ENCODE measurements at regions not wholly inside any gene's neighbourhood (a gene's known extent, or its start where the extent isn't known, plus 50 kb on each side); places are given as distances from the start of the nearest gene placed in this dataset.

- Histone ChIP-seq H3K18ac (ENCODE audit: low read depth in 1 of 2, low read length in 2 of 2) (no peak overlapping the region), H4K8ac (ENCODE audit: low read length) (no peak overlapping the region), H2BK5ac (ENCODE audit: low read depth, low read length, poor library complexity, severe bottlenecking) (no peak overlapping the region), H2BK12ac (ENCODE audit: low read length in 2 of 2) (no peak overlapping the region), H4K91ac (ENCODE audit: low read length) (no peak overlapping the region), H3K4ac (ENCODE audit: low read depth in 1 of 2, low read length in 2 of 2) (no peak overlapping the region), H3K4me3 (ENCODE audit: insufficient read depth in 1 of 2, low read depth in 1 of 2, low read length in 2 of 2) (no peak overlapping the region), H3K36me3 (ENCODE audit: control insufficient read depth in 1 of 2, insufficient read depth in 2 of 2, low read depth in 1 of 2, low read length in 2 of 2) (no peaks in the 10 kb centered on the region), H3K9ac (ENCODE audit: low read length) (no peak overlapping the region), H3K4me2 (ENCODE audit: low read length, poor library complexity, severe bottlenecking) (no peak overlapping the region), H2BK120ac (ENCODE audit: low read depth, low read length) (no peak overlapping the region), H3K4me1 (ENCODE audit: control insufficient read depth, insufficient read depth, low read depth, low read length) (no peaks in the 10 kb centered on the region), H3K23ac (ENCODE audit: low read length in 2 of 2) (no peak overlapping the region), H2BK15ac (ENCODE audit: low read depth, poor library complexity, severe bottlenecking) (no peak overlapping the region), H3K27me3 (ENCODE audit: control insufficient read depth in 1 of 2, insufficient read depth in 1 of 2, low read length in 2 of 2) (no peaks in the 10 kb centered on the region), H3K27ac (ENCODE audit: low read length, poor library complexity, severe bottlenecking) (no peak overlapping the region), H3K79me1 (replicated peaks; ENCODE audit: low read length, poor library complexity, severe bottlenecking) (no peaks in the 10 kb centered on the region), H2AK5ac (ENCODE audit: low read length, severe bottlenecking) (no peak overlapping the region), H2AFZ (ENCODE audit: low read depth, low read length) (no peak overlapping the region), H3K9me3 (ENCODE audit: control insufficient read depth, low read length) (peaks cover 8% of the 10 kb centered on the region), H3K14ac (ENCODE audit: low read length in 2 of 2) (no peak overlapping the region)
- no peak for DNase-seq
- WGBS: 98% methylated on average over 1 of the region's 1 CpG
Observed at GRCh38 chr15:87680208-87680607, 576.3 kb downstream of the NTRK3 start.

- Histone ChIP-seq H3K9ac (ENCODE audit: low read length) (no peak overlapping the region), H2BK120ac (ENCODE audit: low read depth, low read length) (no peak overlapping the region), H3K9me3 (ENCODE audit: control insufficient read depth, low read length) (peaks cover 8% of the 10 kb centered on the region), H3K18ac (ENCODE audit: low read depth in 1 of 2, low read length in 2 of 2) (no peak overlapping the region), H2AK5ac (ENCODE audit: low read length, severe bottlenecking) (no peak overlapping the region), H3K23ac (ENCODE audit: low read length in 2 of 2) (no peak overlapping the region), H2BK5ac (ENCODE audit: low read depth, low read length, poor library complexity, severe bottlenecking) (no peak overlapping the region), H4K8ac (ENCODE audit: low read length) (no peak overlapping the region), H2BK15ac (ENCODE audit: low read depth, poor library complexity, severe bottlenecking) (no peak overlapping the region), H3K14ac (ENCODE audit: low read length in 2 of 2) (no peak overlapping the region), H3K4me3 (ENCODE audit: insufficient read depth in 1 of 2, low read depth in 1 of 2, low read length in 2 of 2) (no peak overlapping the region), H3K4ac (ENCODE audit: low read depth in 1 of 2, low read length in 2 of 2) (no peak overlapping the region), H3K36me3 (ENCODE audit: control insufficient read depth in 1 of 2, insufficient read depth in 2 of 2, low read depth in 1 of 2, low read length in 2 of 2) (no peaks in the 10 kb centered on the region), H3K27ac (ENCODE audit: low read length, poor library complexity, severe bottlenecking) (no peak overlapping the region), H2AFZ (ENCODE audit: low read depth, low read length) (no peak overlapping the region), H2BK12ac (ENCODE audit: low read length in 2 of 2) (no peak overlapping the region), H4K91ac (ENCODE audit: low read length) (peak overlapping the region; percentile 43), H3K4me2 (ENCODE audit: low read length, poor library complexity, severe bottlenecking) (no peak overlapping the region), H3K79me1 (replicated peaks; ENCODE audit: low read length, poor library complexity, severe bottlenecking) (no peaks in the 10 kb centered on the region), H3K27me3 (ENCODE audit: control insufficient read depth in 1 of 2, insufficient read depth in 1 of 2, low read length in 2 of 2) (no peaks in the 10 kb centered on the region), H3K4me1 (ENCODE audit: control insufficient read depth, insufficient read depth, low read depth, low read length) (no peaks in the 10 kb centered on the region)
- WGBS: 88% methylated on average over 5 of the region's 5 CpGs
- no peak for DNase-seq
Observed at GRCh38 chr15:87675271-87675670, 581.3 kb downstream of the NTRK3 start.

GRCh38 chr15:87672309-87673288 is 583.9 kb downstream of the NTRK3 start:
- Histone ChIP-seq H3K4ac (ENCODE audit: low read depth in 1 of 2, low read length in 2 of 2) (no peak overlapping the region), H2AK5ac (ENCODE audit: low read length, severe bottlenecking) (no peak overlapping the region), H3K27ac (ENCODE audit: low read length, poor library complexity, severe bottlenecking) (no peak overlapping the region), H3K36me3 (ENCODE audit: control insufficient read depth in 1 of 2, insufficient read depth in 2 of 2, low read depth in 1 of 2, low read length in 2 of 2) (no peaks in the 10 kb centered on the region), H3K4me2 (ENCODE audit: low read length, poor library complexity, severe bottlenecking) (no peak overlapping the region), H3K18ac (ENCODE audit: low read depth in 1 of 2, low read length in 2 of 2) (peak overlapping the region in 1 of 2 experiments; percentile 63), H3K27me3 (ENCODE audit: control insufficient read depth in 1 of 2, insufficient read depth in 1 of 2, low read length in 2 of 2) (no peaks in the 10 kb centered on the region), H3K79me1 (replicated peaks; ENCODE audit: low read length, poor library complexity, severe bottlenecking) (no peaks in the 10 kb centered on the region), H3K14ac (ENCODE audit: low read length in 2 of 2) (no peak overlapping the region), H3K9ac (ENCODE audit: low read length) (no peak overlapping the region), H3K4me3 (ENCODE audit: insufficient read depth in 1 of 2, low read depth in 1 of 2, low read length in 2 of 2) (no peak overlapping the region), H3K23ac (ENCODE audit: low read length in 2 of 2) (no peak overlapping the region), H2BK12ac (ENCODE audit: low read length in 2 of 2) (peak overlapping the region in 1 of 2 experiments; percentile 76), H2AFZ (ENCODE audit: low read depth, low read length) (no peak overlapping the region), H3K4me1 (ENCODE audit: control insufficient read depth, insufficient read depth, low read depth, low read length) (no peaks in the 10 kb centered on the region), H4K91ac (ENCODE audit: low read length) (peak overlapping the region; percentile 65), H2BK15ac (ENCODE audit: low read depth, poor library complexity, severe bottlenecking) (no peak overlapping the region), H3K9me3 (ENCODE audit: control insufficient read depth, low read length) (peaks cover 10% of the 10 kb centered on the region), H4K8ac (ENCODE audit: low read length) (no peak overlapping the region), H2BK5ac (ENCODE audit: low read depth, low read length, poor library complexity, severe bottlenecking) (no peak overlapping the region), H2BK120ac (ENCODE audit: low read depth, low read length) (no peak overlapping the region)
- DNase-seq: peak; percentile 50
- 61% methylated on average over 8 of the region's 8 CpGs for WGBS

- no peak overlapping the region for H3K14ac ChIP-seq (ENCODE audit: low read length in 2 of 2)
- no peak overlapping the region for H3K4me3 ChIP-seq (ENCODE audit: insufficient read depth in 1 of 2, low read depth in 1 of 2, low read length in 2 of 2)
- DNase-seq: no peak
- H3K18ac ChIP-seq (ENCODE audit: low read depth in 1 of 2, low read length in 2 of 2): no peak overlapping the region
- peak overlapping the region; percentile 1 for H4K91ac ChIP-seq (ENCODE audit: low read length)
- H2AFZ ChIP-seq (ENCODE audit: low read depth, low read length): no peak overlapping the region
- H3K27ac ChIP-seq (ENCODE audit: low read length, poor library complexity, severe bottlenecking): no peak overlapping the region
- H3K9ac ChIP-seq (ENCODE audit: low read length): no peak overlapping the region
- H3K36me3 ChIP-seq (ENCODE audit: control insufficient read depth in 1 of 2, insufficient read depth in 2 of 2, low read depth in 1 of 2, low read length in 2 of 2): no peaks in the 10 kb centered on the region
- no peak overlapping the region for H3K4me2 ChIP-seq (ENCODE audit: low read length, poor library complexity, severe bottlenecking)
- no peak overlapping the region for H2BK5ac ChIP-seq (ENCODE audit: low read depth, low read length, poor library complexity, severe bottlenecking)
- H3K4me1 ChIP-seq (ENCODE audit: control insufficient read depth, insufficient read depth, low read depth, low read length): no peaks in the 10 kb centered on the region
- H2BK12ac ChIP-seq (ENCODE audit: low read length in 2 of 2): no peak overlapping the region
- no peak overlapping the region for H2AK5ac ChIP-seq (ENCODE audit: low read length, severe bottlenecking)
- H3K23ac ChIP-seq (ENCODE audit: low read length in 2 of 2): no peak overlapping the region
- H3K4ac ChIP-seq (ENCODE audit: low read depth in 1 of 2, low read length in 2 of 2): no peak overlapping the region
- peaks cover 11% of the 10 kb centered on the region for H3K9me3 ChIP-seq (ENCODE audit: control insufficient read depth, low read length)
- no peak overlapping the region for H2BK120ac ChIP-seq (ENCODE audit: low read depth, low read length)
- H3K27me3 ChIP-seq (ENCODE audit: control insufficient read depth in 1 of 2, insufficient read depth in 1 of 2, low read length in 2 of 2): no peaks in the 10 kb centered on the region
- no peak overlapping the region for H2BK15ac ChIP-seq (ENCODE audit: low read depth, poor library complexity, severe bottlenecking)
- H4K8ac ChIP-seq (ENCODE audit: low read length): no peak overlapping the region
- WGBS: 68% methylated on average over 5 of the region's 5 CpGs
- H3K79me1 ChIP-seq (replicated peaks; ENCODE audit: low read length, poor library complexity, severe bottlenecking): no peaks in the 10 kb centered on the region
Observed at GRCh38 chr15:87671289-87671688, 585.2 kb downstream of the NTRK3 start.
